ENCODE measurements at regions not wholly inside any gene's neighbourhood (a gene's known extent, or its start where the extent isn't known, plus 50 kb on each side); places are given as distances from the start of the nearest gene placed in this dataset.

- Histone ChIP-seq H3K4me3 (ENCODE audit: low read depth in 1 of 2, low read length in 2 of 2) (no peak overlapping the region), H3K4me1 (ENCODE audit: control insufficient read depth in 1 of 2, insufficient read depth in 2 of 2, low read length in 2 of 2) (no peaks in the 10 kb centered on the region), H3K27ac (ENCODE audit: low read depth, low read length) (no peak overlapping the region), H3K9me3 (ENCODE audit: control insufficient read depth in 1 of 2, low read length in 2 of 2) (peaks cover 0 to 44% of the 10 kb centered on the region in 2 donors), H3K36me3 (ENCODE audit: control insufficient read depth in 1 of 2, insufficient read depth in 2 of 2, low read length in 2 of 2) (no peaks in the 10 kb centered on the region), H3K27me3 (ENCODE audit: control insufficient read depth in 1 of 2, insufficient read depth in 2 of 2, low read length in 2 of 2) (no peaks in the 10 kb centered on the region), H3K9ac (ENCODE audit: low read depth in 1 of 2, low read length in 2 of 2) (no peak overlapping the region)
These were observed 300.0 kb upstream of the ALG10B start for GRCh38 chr12:38016602-38017001.

- H3K9me3 ChIP-seq (ENCODE audit: control insufficient read depth in 1 of 2, low read length in 2 of 2) = peaks cover 20 to 41% of the 10 kb centered on the region in 2 donors
- no peaks in the 10 kb centered on the region for H3K36me3 ChIP-seq (ENCODE audit: control insufficient read depth in 1 of 2, insufficient read depth in 2 of 2, low read length in 2 of 2)
- H3K4me3 ChIP-seq (ENCODE audit: low read depth in 1 of 2, low read length in 2 of 2) = no peak overlapping the region
- no peaks in the 10 kb centered on the region for H3K27me3 ChIP-seq (ENCODE audit: control insufficient read depth in 1 of 2, insufficient read depth in 2 of 2, low read length in 2 of 2)
- no peaks in the 10 kb centered on the region for H3K4me1 ChIP-seq (ENCODE audit: control insufficient read depth in 1 of 2, insufficient read depth in 2 of 2, low read length in 2 of 2)
- H3K27ac ChIP-seq (ENCODE audit: low read depth, low read length) = no peak overlapping the region
- H3K9ac ChIP-seq (ENCODE audit: low read depth in 1 of 2, low read length in 2 of 2) = no peak overlapping the region
These were observed 290.7 kb upstream of the ALG10B start for GRCh38 chr12:38025916-38026315.

GRCh38 chr12:38053113-38053512, 263.5 kb upstream of the ALG10B start:
- no peak overlapping the region for H3K4me3 ChIP-seq (ENCODE audit: low read depth in 1 of 2, low read length in 2 of 2)

GRCh38 chr12:38053655-38054464, 262.7 kb upstream of the ALG10B start:
- no peak overlapping the region for H3K9ac ChIP-seq (ENCODE audit: low read depth in 1 of 2, low read length in 2 of 2)
- H3K4me1 ChIP-seq (ENCODE audit: control insufficient read depth in 1 of 2, insufficient read depth in 2 of 2, low read length in 2 of 2) = no peaks in the 10 kb centered on the region
- H3K4me3 ChIP-seq (ENCODE audit: low read depth in 1 of 2, low read length in 2 of 2) = no peak overlapping the region
- H3K27ac ChIP-seq (ENCODE audit: low read depth, low read length) = no peak overlapping the region
- H3K36me3 ChIP-seq (ENCODE audit: control insufficient read depth in 1 of 2, insufficient read depth in 2 of 2, low read length in 2 of 2) = no peaks in the 10 kb centered on the region
- no peaks in the 10 kb centered on the region for H3K27me3 ChIP-seq (ENCODE audit: control insufficient read depth in 1 of 2, insufficient read depth in 2 of 2, low read length in 2 of 2)
- H3K9me3 ChIP-seq (ENCODE audit: control insufficient read depth in 1 of 2, low read length in 2 of 2) = peaks cover 17 to 25% of the 10 kb centered on the region in 2 donors

More at GRCh38 chr12:38053113-38053512, 263.5 kb upstream of the ALG10B start:
- peaks cover 17 to 29% of the 10 kb centered on the region in 2 donors for H3K9me3 ChIP-seq (ENCODE audit: control insufficient read depth in 1 of 2, low read length in 2 of 2)
- no peaks in the 10 kb centered on the region for H3K36me3 ChIP-seq (ENCODE audit: control insufficient read depth in 1 of 2, insufficient read depth in 2 of 2, low read length in 2 of 2)
- no peaks in the 10 kb centered on the region for H3K4me1 ChIP-seq (ENCODE audit: control insufficient read depth in 1 of 2, insufficient read depth in 2 of 2, low read length in 2 of 2)
- no peaks in the 10 kb centered on the region for H3K27me3 ChIP-seq (ENCODE audit: control insufficient read depth in 1 of 2, insufficient read depth in 2 of 2, low read length in 2 of 2)
- no peak overlapping the region for H3K9ac ChIP-seq (ENCODE audit: low read depth in 1 of 2, low read length in 2 of 2)
- no peak overlapping the region for H3K27ac ChIP-seq (ENCODE audit: low read depth, low read length)

- H3K36me3 ChIP-seq (ENCODE audit: control insufficient read depth in 1 of 2, insufficient read depth in 2 of 2, low read length in 2 of 2) = no peaks in the 10 kb centered on the region
- H3K27me3 ChIP-seq (ENCODE audit: control insufficient read depth in 1 of 2, insufficient read depth in 2 of 2, low read length in 2 of 2) = no peaks in the 10 kb centered on the region
- H3K4me3 ChIP-seq (ENCODE audit: low read depth in 1 of 2, low read length in 2 of 2) = no peak overlapping the region
- H3K9me3 ChIP-seq (ENCODE audit: control insufficient read depth in 1 of 2, low read length in 2 of 2) = peaks cover 12 to 23% of the 10 kb centered on the region in 2 donors
- H3K9ac ChIP-seq (ENCODE audit: low read depth in 1 of 2, low read length in 2 of 2) = no peak overlapping the region
- no peak overlapping the region for H3K27ac ChIP-seq (ENCODE audit: low read depth, low read length)
- H3K4me1 ChIP-seq (ENCODE audit: control insufficient read depth in 1 of 2, insufficient read depth in 2 of 2, low read length in 2 of 2) = no peaks in the 10 kb centered on the region
These were observed 259.6 kb upstream of the ALG10B start for GRCh38 chr12:38056701-38057689.

GRCh38 chr12:38099686-38100085, 216.9 kb upstream of the ALG10B start:
- H3K36me3 ChIP-seq (ENCODE audit: control insufficient read depth in 1 of 2, insufficient read depth in 2 of 2, low read length in 2 of 2) = no peaks in the 10 kb centered on the region
- H3K4me1 ChIP-seq (ENCODE audit: control insufficient read depth in 1 of 2, insufficient read depth in 2 of 2, low read length in 2 of 2) = no peaks in the 10 kb centered on the region
- no peaks in the 10 kb centered on the region for H3K27me3 ChIP-seq (ENCODE audit: control insufficient read depth in 1 of 2, insufficient read depth in 2 of 2, low read length in 2 of 2)
- peaks cover 0 to 5% of the 10 kb centered on the region in 2 donors for H3K9me3 ChIP-seq (ENCODE audit: control insufficient read depth in 1 of 2, low read length in 2 of 2)
- no peak overlapping the region for H3K27ac ChIP-seq (ENCODE audit: low read depth, low read length)
- H3K4me3 ChIP-seq (ENCODE audit: low read depth in 1 of 2, low read length in 2 of 2) = no peak overlapping the region
- no peak overlapping the region for H3K9ac ChIP-seq (ENCODE audit: low read depth in 1 of 2, low read length in 2 of 2)

- H3K27me3 ChIP-seq (ENCODE audit: control insufficient read depth in 1 of 2, insufficient read depth in 2 of 2, low read length in 2 of 2) = no peaks in the 10 kb centered on the region
- H3K9me3 ChIP-seq (ENCODE audit: control insufficient read depth in 1 of 2, low read length in 2 of 2) = peaks cover 0 to 5% of the 10 kb centered on the region in 2 donors
- no peak overlapping the region for H3K27ac ChIP-seq (ENCODE audit: low read depth, low read length)
- no peaks in the 10 kb centered on the region for H3K4me1 ChIP-seq (ENCODE audit: control insufficient read depth in 1 of 2, insufficient read depth in 2 of 2, low read length in 2 of 2)
- no peak overlapping the region for H3K9ac ChIP-seq (ENCODE audit: low read depth in 1 of 2, low read length in 2 of 2)
- no peaks in the 10 kb centered on the region for H3K36me3 ChIP-seq (ENCODE audit: control insufficient read depth in 1 of 2, insufficient read depth in 2 of 2, low read length in 2 of 2)
- H3K4me3 ChIP-seq (ENCODE audit: low read depth in 1 of 2, low read length in 2 of 2) = no peak overlapping the region
These were observed 214.8 kb upstream of the ALG10B start for GRCh38 chr12:38101753-38102152.

GRCh38 chr12:38102197-38102596, 214.4 kb upstream of the ALG10B start:
- peaks cover 0 to 5% of the 10 kb centered on the region in 2 donors for H3K9me3 ChIP-seq (ENCODE audit: control insufficient read depth in 1 of 2, low read length in 2 of 2)
- H3K27ac ChIP-seq (ENCODE audit: low read depth, low read length) = no peak overlapping the region
- H3K36me3 ChIP-seq (ENCODE audit: control insufficient read depth in 1 of 2, insufficient read depth in 2 of 2, low read length in 2 of 2) = no peaks in the 10 kb centered on the region
- H3K4me1 ChIP-seq (ENCODE audit: control insufficient read depth in 1 of 2, insufficient read depth in 2 of 2, low read length in 2 of 2) = no peaks in the 10 kb centered on the region
- H3K9ac ChIP-seq (ENCODE audit: low read depth in 1 of 2, low read length in 2 of 2) = no peak overlapping the region
- no peak overlapping the region for H3K4me3 ChIP-seq (ENCODE audit: low read depth in 1 of 2, low read length in 2 of 2)
- H3K27me3 ChIP-seq (ENCODE audit: control insufficient read depth in 1 of 2, insufficient read depth in 2 of 2, low read length in 2 of 2) = no peaks in the 10 kb centered on the region

- H3K27ac ChIP-seq (ENCODE audit: low read depth, low read length) = no peak overlapping the region
- H3K4me1 ChIP-seq (ENCODE audit: control insufficient read depth in 1 of 2, insufficient read depth in 2 of 2, low read length in 2 of 2) = no peaks in the 10 kb centered on the region
- no peak overlapping the region for H3K9ac ChIP-seq (ENCODE audit: low read depth in 1 of 2, low read length in 2 of 2)
- H3K27me3 ChIP-seq (ENCODE audit: control insufficient read depth in 1 of 2, insufficient read depth in 2 of 2, low read length in 2 of 2) = no peaks in the 10 kb centered on the region
- H3K9me3 ChIP-seq (ENCODE audit: control insufficient read depth in 1 of 2, low read length in 2 of 2) = no peaks in the 10 kb centered on the region
- no peaks in the 10 kb centered on the region for H3K36me3 ChIP-seq (ENCODE audit: control insufficient read depth in 1 of 2, insufficient read depth in 2 of 2, low read length in 2 of 2)
- no peak overlapping the region for H3K4me3 ChIP-seq (ENCODE audit: low read depth in 1 of 2, low read length in 2 of 2)
These were observed 206.4 kb upstream of the ALG10B start for GRCh38 chr12:38110026-38110699.
